HG02885 (cell line): ENCODE measurements at regions not wholly inside any gene's neighbourhood (a gene's known extent, or its start where the extent isn't known, plus 50 kb on each side); places are given as distances from the start of the nearest gene placed in this dataset.

ENCODE experiments used
- ATAC-seq: cut with Tn5 transposase; IDR thresholded peaks from one replicate; pipeline ENCODE4 v1.9.1; 2021; ENCODE audit warnings: mild to moderate bottlenecking; ENCODE audit not compliant: unreplicated experiment, poor library complexity

DNA sequence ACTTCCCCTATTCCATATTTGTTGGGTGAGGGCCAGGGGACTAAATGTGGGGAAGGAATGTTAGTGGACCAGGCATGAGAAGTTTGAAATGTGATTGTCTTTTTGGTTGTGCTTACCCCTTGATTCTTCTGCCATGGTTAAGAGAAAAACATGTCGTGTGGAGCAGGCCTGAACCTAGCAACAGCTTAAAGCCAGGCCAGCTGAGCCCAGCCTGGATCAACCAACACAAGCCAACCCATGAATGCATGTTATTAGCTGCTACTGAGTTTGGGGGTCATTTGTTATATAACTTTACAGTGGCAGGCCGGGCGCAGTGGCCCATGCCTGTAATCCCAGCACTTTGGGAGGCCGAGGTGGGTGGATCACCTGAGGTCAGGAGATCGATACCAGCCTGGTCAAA, 52.4 kb upstream of the TRIO start:
- ATAC-seq: no peak

DNA sequence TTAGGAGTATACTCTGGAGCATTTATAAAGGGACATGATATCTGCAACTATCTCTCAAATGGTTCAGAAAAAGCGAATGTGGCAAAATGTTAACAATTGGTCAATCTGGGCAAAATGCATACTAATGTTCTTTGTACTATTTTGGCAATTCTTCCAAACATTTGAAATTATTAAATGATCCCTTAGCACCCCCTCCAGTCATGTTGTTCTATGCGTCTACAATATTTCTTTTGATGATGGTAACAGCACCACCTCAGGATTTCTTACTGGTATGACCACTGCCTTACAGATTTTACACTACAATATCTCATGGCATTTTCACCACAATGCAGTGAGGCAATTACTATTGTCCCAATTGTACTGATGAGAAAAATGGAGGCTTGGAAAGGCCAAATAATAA, 52.9 kb upstream of the TRIO start:
- no peak for ATAC-seq

DNA sequence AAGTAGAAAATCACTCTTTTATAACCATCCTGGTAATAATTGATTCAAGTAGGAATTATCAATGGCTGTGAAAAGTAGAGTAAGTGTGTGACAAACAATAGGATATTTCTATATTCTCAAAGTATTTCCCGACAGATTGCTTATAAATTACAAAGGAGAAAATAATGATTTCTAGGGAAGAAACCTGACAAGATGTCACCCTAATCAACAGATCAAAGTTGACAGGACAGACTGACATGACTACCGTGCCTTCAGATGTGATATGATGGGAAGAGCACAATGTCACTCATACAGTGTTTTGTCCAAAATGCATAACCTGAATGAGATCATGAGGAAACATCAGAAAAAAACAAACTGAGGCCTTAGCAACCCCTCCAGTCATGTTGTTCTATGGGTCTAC, 53.9 kb upstream of the TRIO start:
- ATAC-seq: no peak

- no peak for ATAC-seq
These were observed 56.9 kb upstream of the TRIO start for GRCh38 chr5:14086261-14086660.

- no peak for ATAC-seq
These were observed 60.2 kb upstream of the TRIO start for GRCh38 chr5:14082973-14083372.

- ATAC-seq: no peak
These were observed 60.6 kb upstream of the TRIO start for GRCh38 chr5:14082523-14082922.

DNA sequence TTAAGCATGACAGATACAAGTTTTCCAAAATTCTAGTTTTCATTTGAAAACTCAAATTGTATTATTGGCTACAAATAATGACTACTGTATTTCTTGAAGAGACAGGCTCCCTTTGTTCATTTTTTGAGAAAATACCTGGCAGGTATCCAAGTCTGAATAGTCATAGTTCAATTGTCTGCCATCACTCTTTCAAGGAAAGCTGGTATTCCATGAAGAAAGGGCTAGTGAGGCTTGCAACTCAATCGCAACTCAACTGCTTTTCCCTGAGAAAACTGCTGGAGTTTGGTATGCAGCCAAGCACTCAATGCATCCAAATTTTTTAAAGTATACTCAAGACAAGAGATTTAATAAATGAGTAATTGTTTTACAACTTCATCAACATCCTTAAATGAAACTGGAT, 61.4 kb upstream of the TRIO start:
- no peak for ATAC-seq

- ATAC-seq: no peak
These were observed 64.4 kb upstream of the TRIO start for GRCh38 chr5:14078716-14079115.

GRCh38 chr5:14077501-14077900, 65.6 kb upstream of the TRIO start:
- no peak for ATAC-seq

- no peak for ATAC-seq
These were observed 66.6 kb upstream of the TRIO start for GRCh38 chr5:14076561-14076960.

DNA sequence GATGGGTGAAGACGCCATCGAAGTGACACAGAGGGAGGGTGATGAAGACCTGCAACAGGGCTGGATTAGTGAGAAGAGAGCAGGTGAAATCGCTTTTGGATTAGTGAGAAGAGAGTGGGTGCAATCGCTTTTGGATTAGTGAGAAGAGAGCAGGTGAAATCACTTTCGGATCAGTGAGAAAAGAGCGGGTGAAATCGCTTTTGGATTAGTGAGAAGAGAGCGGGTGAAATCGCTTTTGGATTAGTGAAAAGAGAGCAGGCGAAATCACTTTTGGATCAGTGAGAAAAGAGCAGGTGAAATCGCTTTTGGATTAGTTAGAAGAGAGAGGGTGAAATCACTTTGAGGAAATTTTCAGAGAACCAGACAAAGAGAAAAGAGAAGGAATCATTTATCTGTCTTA, 67.2 kb upstream of the TRIO start:
- ATAC-seq: no peak

- ATAC-seq: no peak
These were observed 71.7 kb upstream of the TRIO start for GRCh38 chr5:14071433-14071832.

- no peak for ATAC-seq
These were observed 74.1 kb upstream of the TRIO start for GRCh38 chr5:14069021-14069420.

- ATAC-seq: no peak
These were observed 75.0 kb upstream of the TRIO start for GRCh38 chr5:14068136-14068535.

- ATAC-seq: no peak
These were observed 76.8 kb upstream of the TRIO start for GRCh38 chr5:14066326-14066725.

GRCh38 chr5:14064841-14065240, 78.3 kb upstream of the TRIO start:
- no peak for ATAC-seq

GRCh38 chr5:14063691-14064090, 79.5 kb upstream of the TRIO start:
- no peak for ATAC-seq

DNA sequence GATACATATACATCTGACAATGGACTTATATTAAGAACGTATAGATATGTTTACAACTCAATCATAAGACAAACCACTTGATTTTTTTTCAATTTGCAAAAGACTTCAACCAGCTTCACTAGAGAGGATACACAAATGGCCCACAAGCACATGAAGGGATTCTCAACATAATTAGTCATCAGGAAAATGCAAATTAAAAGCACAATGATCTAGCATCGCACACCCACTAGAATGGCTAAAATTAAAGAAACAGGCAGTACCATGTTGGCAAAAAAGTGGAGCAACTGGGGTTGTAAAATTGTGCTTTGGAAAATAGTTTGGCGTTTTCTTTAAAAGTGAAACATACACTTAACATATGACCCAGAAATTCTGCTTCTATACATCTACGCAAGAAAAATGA, 80.0 kb upstream of the TRIO start:
- ATAC-seq: no peak

DNA sequence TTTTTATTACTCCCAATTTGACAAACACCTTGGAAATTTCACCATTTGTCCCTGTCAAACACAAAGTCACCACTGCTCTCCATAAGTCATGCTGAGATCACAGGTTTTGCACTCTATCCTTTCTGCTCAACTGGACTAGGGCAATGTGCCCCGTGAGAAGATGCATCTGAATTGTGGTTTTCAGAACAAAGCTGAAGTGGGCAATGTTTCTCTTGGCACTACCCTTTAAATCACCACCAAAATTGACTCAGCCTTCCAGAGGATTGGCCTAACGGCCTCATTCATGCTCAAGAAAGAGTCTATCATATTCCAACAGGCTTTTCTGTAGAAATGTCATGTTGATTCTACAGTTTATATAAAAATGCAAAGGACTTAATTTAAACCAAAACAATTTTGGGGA, 81.0 kb upstream of the TRIO start:
- no peak for ATAC-seq

GRCh38 chr5:14061106-14061505, 82.0 kb upstream of the TRIO start:
- no peak for ATAC-seq

GRCh38 chr5:14060218-14060617, 82.9 kb upstream of the TRIO start:
- ATAC-seq: no peak

DNA sequence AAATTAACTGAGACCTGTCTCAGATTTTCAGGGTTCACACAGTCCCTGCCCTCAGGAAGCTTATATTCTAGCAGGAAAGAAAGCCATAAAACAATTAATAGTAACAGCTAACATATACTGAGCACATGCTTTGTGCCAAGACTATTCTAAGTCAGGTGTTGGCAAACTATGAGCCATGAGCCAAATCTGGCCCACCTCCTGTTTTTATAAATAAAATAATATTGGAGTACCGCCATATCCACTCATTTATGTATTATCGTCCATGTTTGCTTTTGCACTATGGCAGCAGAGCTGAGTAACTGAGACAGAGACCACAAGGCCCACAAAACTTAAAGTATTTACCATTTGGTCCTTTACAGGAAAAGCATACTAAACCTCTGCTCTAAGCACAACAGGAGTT, 83.3 kb upstream of the TRIO start:
- no peak for ATAC-seq

DNA sequence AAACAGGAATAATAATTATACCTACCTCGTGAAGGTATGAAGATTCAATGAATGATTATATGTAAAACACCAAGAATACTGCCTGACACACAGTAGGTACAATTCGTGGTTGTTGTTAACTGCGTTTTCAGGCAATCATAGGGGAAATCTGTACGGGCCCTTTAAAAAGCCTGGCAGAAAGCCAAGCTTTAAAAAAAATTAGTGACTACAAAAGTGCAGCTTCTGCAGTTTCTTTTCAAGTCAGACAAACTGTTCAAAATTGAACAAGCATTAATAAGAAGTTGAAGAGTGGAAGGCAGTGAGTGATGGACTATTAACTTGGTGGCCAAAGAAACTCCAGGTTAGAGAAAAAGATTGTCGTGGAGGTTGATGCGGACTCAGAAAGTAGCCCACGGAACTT, 85.9 kb upstream of the TRIO start:
- ATAC-seq: no peak
